ENCODE measurements at regions not wholly inside any gene's neighbourhood (a gene's known extent, or its start where the extent isn't known, plus 50 kb on each side); places are given as distances from the start of the nearest gene placed in this dataset.

DNA sequence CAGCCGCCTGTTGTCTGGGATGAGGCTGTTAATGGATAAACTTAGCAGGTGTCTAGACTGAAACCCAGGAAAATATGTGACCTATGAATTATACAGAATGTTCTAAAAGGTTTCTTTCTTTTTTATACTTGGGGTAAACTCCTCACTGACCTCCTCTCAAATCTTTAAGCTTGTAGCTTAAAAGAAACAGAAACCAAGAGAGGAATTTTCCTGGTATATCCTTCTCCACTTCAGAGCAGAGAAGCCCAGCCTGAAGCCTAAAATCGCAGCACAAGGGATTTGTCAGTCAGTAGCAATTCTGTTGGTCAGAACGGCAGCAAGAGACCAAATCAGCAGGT lies 99.4 kb upstream of the RIPOR2 start:
- ATAC-seq (ENCODE audit: low read depth) = no peak
- intact Hi-C loops (cut with micrococcal nuclease) = loop anchor here (1.0 kb wide), 1 partner anchor 15 kb away; no protein-coding TSS in a partner anchor
- peaks cover 0 to 2% (median 0%) of the 10 kb centered on the region in 3 donors for H3K9me3 ChIP-seq (ENCODE audit: control extremely low read depth in 1 of 3, control insufficient read depth in 2 of 3, insufficient read depth in 1 of 3, low read length in 2 of 3)
- H3K4me3 ChIP-seq (ENCODE audit: control extremely low read depth in 1 of 5, extremely low read depth in 1 of 5, insufficient read depth in 1 of 5, low read depth in 2 of 5, low read length in 4 of 5) = peak overlapping the region in 4 of 5 experiments; percentile 28 to 65 (median 50)
- ChIA-PET POLR2A (interaction anchor here (0.6 to 1.5 kb wide), 3 partner anchors 8 to 87 kb away, joined by 3 to 6 read pairs (median 4); no protein-coding TSS in a partner anchor), CTCF (interaction anchor here (1.3 to 8.4 kb wide), 9 partner anchors 9 to 178 kb away, joined by 3 to 92 read pairs (median 20); no protein-coding TSS in a partner anchor)
- Mint-ChIP-seq H3K4me3 (peak overlapping the region; percentile 89), H3K9me3 (ENCODE audit: insufficient read depth) (no peaks in the 10 kb centered on the region), H3K4me1 (peaks cover 63% of the 10 kb centered on the region), H3K27me3 (no peaks in the 10 kb centered on the region), H3K27ac (peak overlapping the region; percentile 91)
- peak overlapping the region; percentile 74 for H3K4me2 ChIP-seq (replicated peaks; ENCODE audit: low read depth, low read length, poor library complexity, severe bottlenecking)
- peak overlapping the region; percentile 85 for H2AFZ ChIP-seq (ENCODE audit: insufficient read depth, low read depth, low read length, poor library complexity, severe bottlenecking)
- H3K9ac ChIP-seq (ENCODE audit: low read length) = peak overlapping the region; percentile 65
- peak overlapping the region; percentile 76 to 78 for H3K27ac ChIP-seq (ENCODE audit: low read length in 2 of 2)
- 0% methylated on average over 2 of the region's 3 CpGs for WGBS (ENCODE audit: insufficient coverage)
- no peaks in the 10 kb centered on the region for H4K20me1 ChIP-seq (ENCODE audit: control insufficient read depth, insufficient read depth, low read length, poor library complexity, severe bottlenecking)
- TF ChIP-seq EZH2 (IDR thresholded peaks at IDR 0.05; ENCODE audit: borderline replicate concordance, insufficient read depth, low read depth, low read length, poor library complexity, severe bottlenecking) = no peak
- TF ChIP-seq, protein P1, sequence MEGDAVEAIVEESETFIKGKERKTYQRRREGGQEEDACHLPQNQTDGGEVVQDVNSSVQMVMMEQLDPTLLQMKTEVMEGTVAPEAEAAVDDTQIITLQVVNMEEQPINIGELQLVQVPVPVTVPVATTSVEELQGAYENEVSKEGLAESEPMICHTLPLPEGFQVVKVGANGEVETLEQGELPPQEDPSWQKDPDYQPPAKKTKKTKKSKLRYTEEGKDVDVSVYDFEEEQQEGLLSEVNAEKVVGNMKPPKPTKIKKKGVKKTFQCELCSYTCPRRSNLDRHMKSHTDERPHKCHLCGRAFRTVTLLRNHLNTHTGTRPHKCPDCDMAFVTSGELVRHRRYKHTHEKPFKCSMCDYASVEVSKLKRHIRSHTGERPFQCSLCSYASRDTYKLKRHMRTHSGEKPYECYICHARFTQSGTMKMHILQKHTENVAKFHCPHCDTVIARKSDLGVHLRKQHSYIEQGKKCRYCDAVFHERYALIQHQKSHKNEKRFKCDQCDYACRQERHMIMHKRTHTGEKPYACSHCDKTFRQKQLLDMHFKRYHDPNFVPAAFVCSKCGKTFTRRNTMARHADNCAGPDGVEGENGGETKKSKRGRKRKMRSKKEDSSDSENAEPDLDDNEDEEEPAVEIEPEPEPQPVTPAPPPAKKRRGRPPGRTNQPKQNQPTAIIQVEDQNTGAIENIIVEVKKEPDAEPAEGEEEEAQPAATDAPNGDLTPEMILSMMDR (IDR thresholded peaks at IDR 0.05) = no peak
- peaks cover 48 to 57% of the 10 kb centered on the region in 2 donors for H3K4me1 ChIP-seq (ENCODE audit: control insufficient read depth in 2 of 2, insufficient read depth in 2 of 2, low read length in 2 of 2)
- H3K79me2 ChIP-seq (ENCODE audit: control insufficient read depth, insufficient read depth, low read length) = peaks cover 77% of the 10 kb centered on the region
- DNase-seq = no peak
- peaks cover 0 to 2% of the 10 kb centered on the region in 2 experiments for H3K36me3 ChIP-seq (replicated peaks in 1 of 2; ENCODE audit: control extremely low read depth in 1 of 2, control insufficient read depth in 1 of 2, extremely low read depth in 1 of 2, insufficient read depth in 2 of 2, low read length in 1 of 2)
- no peaks in the 10 kb centered on the region for H3K27me3 ChIP-seq (replicated peaks in 1 of 4; ENCODE audit: control extremely low read depth in 1 of 4, control insufficient read depth in 3 of 4, insufficient read depth in 4 of 4, low read length in 3 of 4)
